Esophagus squamous epithelium (tissue), 4 donors: ENCODE measurements at regions not wholly inside any gene's neighbourhood (a gene's known extent, or its start where the extent isn't known, plus 50 kb on each side); places are given as distances from the start of the nearest gene placed in this dataset.

Experiments
- CTCF ChIP-seq, 6 experiments: fragments of 450-650 bp in 4 of 6; fragments of 200-600 bp in 2 of 6; sonication (generic) in 2 of 6; IDR thresholded peaks; one replicate each; pipeline ENCODE4 v1.5.1; 2016 to 2019; ENCODE audit warnings: antibody characterized with exemption in 6 of 6, mild to moderate bottlenecking in 4 of 6, moderate library complexity in 4 of 6
- POLR2A ChIP-seq, 4 donors: fragments of 450-650 bp; IDR thresholded peaks; one replicate each; pipeline ENCODE4 v1.6.1; 2017; ENCODE audit warnings: antibody characterized with exemption in 4 of 4, mild to moderate bottlenecking in 4 of 4, moderate library complexity in 3 of 4

GRCh38 chr13:33462109-33462508 lies 176.6 kb upstream of the STARD13 start:
- TF ChIP-seq CTCF (IDR thresholded peaks at IDR 0.05) (no peak), POLR2A (IDR thresholded peaks at IDR 0.05) (no peak)
